ENCODE measurements at regions not wholly inside any gene's neighbourhood (a gene's known extent, or its start where the extent isn't known, plus 50 kb on each side); places are given as distances from the start of the nearest gene placed in this dataset.

- TF ChIP-seq ATF6 (CRISPR knock-in tag; IDR thresholded peaks at IDR 0.05) = no peak
- no peak for TF ChIP-seq RFX5 (IDR thresholded peaks at IDR 0.05; ENCODE audit: low read depth, low read length)
- TF ChIP-seq CTCF (IDR thresholded peaks at IDR 0.05 in 2 of 3, conservative IDR thresholded peaks at IDR 0.05 in 1 of 3; ENCODE audit: insufficient read depth in 2 of 3, low read depth in 1 of 3, low read length in 3 of 3) = no peak
- TF ChIP-seq ZNF740 (CRISPR knock-in tag; IDR thresholded peaks at IDR 0.05) = no peak
- TF ChIP-seq ZNF740 (tag; IDR thresholded peaks at IDR 0.05) = no peak
These were observed 1420.1 kb upstream of the ACO1 start for GRCh38 chr9:30964332-30964731.

Measured in K562 (cell line).